Endothelial cell (in vitro differentiated cells): ENCODE measurements at regions not wholly inside any gene's neighbourhood (a gene's known extent, or its start where the extent isn't known, plus 50 kb on each side); places are given as distances from the start of the nearest gene placed in this dataset.

Experiments
- DNase-seq: peaks from one replicate; pipeline ENCODE4 v3.0.0; 2021; ENCODE audit warnings: low spot score
- H3K27ac Mint-ChIP-seq: one replicate; pipeline ENCODE4 v1.8.0; 2021; ENCODE audit warnings: mixed read lengths, inconsistent platforms; ENCODE audit not compliant: unreplicated experiment
- H3K27me3 Mint-ChIP-seq: one replicate; pipeline ENCODE4 v1.8.0; 2021; ENCODE audit warnings: mild to moderate bottlenecking, moderate library complexity, mixed read lengths, inconsistent platforms; ENCODE audit not compliant: unreplicated experiment
- H3K36me3 Mint-ChIP-seq: one replicate; pipeline ENCODE4 v1.8.0; 2021; ENCODE audit warnings: mild to moderate bottlenecking, low read depth, mixed read lengths, inconsistent platforms; ENCODE audit not compliant: unreplicated experiment
- H3K4me1 Mint-ChIP-seq: one replicate; pipeline ENCODE4 v1.8.0; 2021; ENCODE audit warnings: mild to moderate bottlenecking, mixed read lengths, inconsistent platforms; ENCODE audit not compliant: unreplicated experiment
- H3K4me3 Mint-ChIP-seq: one replicate; pipeline ENCODE4 v1.8.0; 2021; ENCODE audit warnings: mild to moderate bottlenecking, mixed read lengths, inconsistent platforms; ENCODE audit not compliant: unreplicated experiment
- H3K9me3 Mint-ChIP-seq: one replicate; pipeline ENCODE4 v1.8.0; 2021; ENCODE audit warnings: mixed read lengths, inconsistent platforms; ENCODE audit not compliant: unreplicated experiment
- TF ChIP-seq, protein P1 (sequence below): fragments of 200-600 bp; sonication (generic); IDR thresholded peaks from one replicate; pipeline ENCODE4 v1.5.0; 2021; ENCODE audit warnings: antibody characterized with exemption; ENCODE audit not compliant: unreplicated experiment

DNA sequence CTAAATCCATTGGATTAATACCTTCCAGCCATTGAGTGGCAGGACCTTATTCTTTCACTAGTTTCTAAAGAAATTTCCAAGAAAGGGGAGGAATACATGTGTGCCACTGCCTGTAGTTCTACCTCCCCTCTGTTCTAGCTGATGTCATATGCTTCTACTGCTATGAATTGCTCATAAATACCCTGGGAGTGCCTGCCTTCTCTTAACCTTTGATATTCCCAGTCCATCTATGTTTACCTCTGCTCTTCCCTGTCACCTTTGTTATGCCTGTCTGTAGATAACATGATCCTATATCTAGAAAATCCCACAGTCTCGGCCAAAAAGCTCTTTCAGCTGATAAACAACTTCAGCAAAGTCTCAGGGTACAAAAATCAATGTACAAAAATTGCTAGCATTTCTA, 486.9 kb upstream of the ARRDC4 start:
- Mint-ChIP-seq H3K27me3 (no peaks in the 10 kb centered on the region), H3K4me1 (no peaks in the 10 kb centered on the region), H3K9me3 (no peaks in the 10 kb centered on the region), H3K27ac (no peak overlapping the region), H3K4me3 (no peak overlapping the region), H3K36me3 (no peaks in the 10 kb centered on the region)
- no peak for DNase-seq
- TF ChIP-seq, protein P1, sequence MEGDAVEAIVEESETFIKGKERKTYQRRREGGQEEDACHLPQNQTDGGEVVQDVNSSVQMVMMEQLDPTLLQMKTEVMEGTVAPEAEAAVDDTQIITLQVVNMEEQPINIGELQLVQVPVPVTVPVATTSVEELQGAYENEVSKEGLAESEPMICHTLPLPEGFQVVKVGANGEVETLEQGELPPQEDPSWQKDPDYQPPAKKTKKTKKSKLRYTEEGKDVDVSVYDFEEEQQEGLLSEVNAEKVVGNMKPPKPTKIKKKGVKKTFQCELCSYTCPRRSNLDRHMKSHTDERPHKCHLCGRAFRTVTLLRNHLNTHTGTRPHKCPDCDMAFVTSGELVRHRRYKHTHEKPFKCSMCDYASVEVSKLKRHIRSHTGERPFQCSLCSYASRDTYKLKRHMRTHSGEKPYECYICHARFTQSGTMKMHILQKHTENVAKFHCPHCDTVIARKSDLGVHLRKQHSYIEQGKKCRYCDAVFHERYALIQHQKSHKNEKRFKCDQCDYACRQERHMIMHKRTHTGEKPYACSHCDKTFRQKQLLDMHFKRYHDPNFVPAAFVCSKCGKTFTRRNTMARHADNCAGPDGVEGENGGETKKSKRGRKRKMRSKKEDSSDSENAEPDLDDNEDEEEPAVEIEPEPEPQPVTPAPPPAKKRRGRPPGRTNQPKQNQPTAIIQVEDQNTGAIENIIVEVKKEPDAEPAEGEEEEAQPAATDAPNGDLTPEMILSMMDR, result no peak

GRCh38 chr15:97479957-97480356, 480.5 kb upstream of the ARRDC4 start:
- TF ChIP-seq, protein P1, result no peak
- Mint-ChIP-seq H3K36me3 (no peaks in the 10 kb centered on the region), H3K4me1 (no peaks in the 10 kb centered on the region), H3K4me3 (no peak overlapping the region), H3K9me3 (no peaks in the 10 kb centered on the region), H3K27me3 (peaks cover 1% of the 10 kb centered on the region), H3K27ac (no peak overlapping the region)
- no peak for DNase-seq

DNA sequence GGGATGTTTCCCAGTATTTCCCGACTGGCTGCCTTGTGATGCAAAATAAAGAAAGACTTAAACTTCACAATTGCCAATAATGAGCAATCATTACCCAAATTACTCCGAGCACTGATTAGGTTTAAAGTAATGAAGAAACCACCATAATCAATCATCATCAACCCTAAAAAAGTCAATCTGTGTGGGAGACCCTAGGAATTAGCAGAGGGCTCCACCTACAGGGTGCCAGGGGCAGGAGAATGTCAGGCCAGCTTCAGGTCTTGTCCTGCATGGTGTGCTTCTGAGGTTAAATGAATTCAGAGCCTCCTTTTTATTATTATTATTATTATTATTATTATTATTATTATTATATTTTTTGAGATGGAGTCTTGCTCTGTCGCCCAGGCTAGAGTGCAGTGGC, 478.0 kb upstream of the ARRDC4 start:
- no peak overlapping the region for H3K4me3 Mint-ChIP-seq
- TF ChIP-seq, protein P1, result peak; percentile 30
- peaks cover 1% of the 10 kb centered on the region for H3K27me3 Mint-ChIP-seq
- no peaks in the 10 kb centered on the region for H3K36me3 Mint-ChIP-seq
- H3K9me3 Mint-ChIP-seq, result no peaks in the 10 kb centered on the region
- DNase-seq, result peak; percentile 26
- H3K27ac Mint-ChIP-seq, result no peak overlapping the region
- no peaks in the 10 kb centered on the region for H3K4me1 Mint-ChIP-seq

DNA sequence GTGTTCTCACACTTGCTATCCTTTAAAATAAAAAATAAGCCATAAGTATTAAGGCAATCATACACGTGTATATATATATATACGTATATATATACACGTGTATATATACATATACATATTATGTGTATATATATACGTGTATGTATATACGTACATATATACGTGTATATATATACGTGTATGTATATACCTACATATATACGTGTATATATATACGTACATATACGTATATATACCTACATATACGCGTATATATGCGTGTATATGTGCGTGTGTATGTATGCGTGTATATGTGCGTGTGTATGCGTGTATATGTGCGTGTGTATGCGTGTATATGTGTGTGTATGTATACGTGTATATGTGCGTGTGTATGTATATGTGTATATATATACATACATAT, 477.3 kb upstream of the ARRDC4 start:
- Mint-ChIP-seq H3K36me3 (no peaks in the 10 kb centered on the region), H3K27me3 (peaks cover 1% of the 10 kb centered on the region), H3K4me1 (no peaks in the 10 kb centered on the region), H3K9me3 (no peaks in the 10 kb centered on the region), H3K4me3 (no peak overlapping the region), H3K27ac (no peak overlapping the region)
- TF ChIP-seq, protein P1, result no peak
- no peak for DNase-seq

DNA sequence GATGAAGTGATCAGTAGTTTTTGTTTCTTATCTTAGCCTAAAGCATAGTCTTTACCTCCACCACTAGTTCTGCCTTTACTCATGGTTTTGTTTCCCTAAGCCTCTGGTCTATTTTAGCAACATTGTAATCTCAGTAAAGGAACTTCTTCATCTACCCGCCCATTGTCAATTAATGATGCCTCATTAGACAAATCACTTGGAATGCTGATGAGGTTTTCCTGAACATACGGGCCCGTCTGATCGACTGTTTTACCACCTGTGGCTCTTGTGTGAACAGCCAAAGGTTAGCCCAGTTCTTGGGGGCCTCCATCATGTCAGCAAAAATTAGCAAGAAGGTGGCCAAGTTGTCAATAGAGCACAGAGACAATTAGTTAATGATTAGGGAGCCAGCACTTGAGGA, 470.1 kb upstream of the ARRDC4 start:
- no peaks in the 10 kb centered on the region for H3K27me3 Mint-ChIP-seq
- H3K4me3 Mint-ChIP-seq, result no peak overlapping the region

More for the DNA sequence above, 470.1 kb upstream of the ARRDC4 start:
- Mint-ChIP-seq H3K36me3 (no peaks in the 10 kb centered on the region), H3K4me1 (no peaks in the 10 kb centered on the region), H3K9me3 (no peaks in the 10 kb centered on the region), H3K27ac (no peak overlapping the region)
- no peak for DNase-seq
- TF ChIP-seq, protein P1, result no peak
